Activated naive CD4-positive, alpha-beta T cell treated with anti-CD3 and anti-CD28 coated beads, Interleukin-2, amount 50 U/mL, for 72 hours (primary cell): ENCODE measurements at regions not wholly inside any gene's neighbourhood (a gene's known extent, or its start where the extent isn't known, plus 50 kb on each side); places are given as distances from the start of the nearest gene placed in this dataset.

Experiments
- ATAC-seq, 2 donors: fragments of 150-1000 bp; cut with Tn5 transposase; 2 replicates each; pipeline ENCODE4 v1.10.0; 2021; ENCODE audit warnings: mild to moderate bottlenecking in 2 of 2, moderate library complexity in 2 of 2
- DNase-seq, 2 donors: peaks; one replicate each; pipeline ENCODE4 v3.0.0; 2021 to 2022; ENCODE audit warnings: low spot score in 2 of 2
- H3K27ac Mint-ChIP-seq, 2 donors: one replicate each; pipeline ENCODE4 v1.8.0; 2022; ENCODE audit warnings: mild to moderate bottlenecking in 2 of 2, mixed read lengths in 2 of 2
- H3K36me3 Mint-ChIP-seq, 2 donors: one replicate each; pipeline ENCODE4 v1.8.0; 2022; ENCODE audit warnings: mixed read lengths in 2 of 2
- H3K9me3 Mint-ChIP-seq, 2 donors: one replicate each; pipeline ENCODE4 v1.8.0; 2022; ENCODE audit warnings: mixed read lengths in 2 of 2

DNA sequence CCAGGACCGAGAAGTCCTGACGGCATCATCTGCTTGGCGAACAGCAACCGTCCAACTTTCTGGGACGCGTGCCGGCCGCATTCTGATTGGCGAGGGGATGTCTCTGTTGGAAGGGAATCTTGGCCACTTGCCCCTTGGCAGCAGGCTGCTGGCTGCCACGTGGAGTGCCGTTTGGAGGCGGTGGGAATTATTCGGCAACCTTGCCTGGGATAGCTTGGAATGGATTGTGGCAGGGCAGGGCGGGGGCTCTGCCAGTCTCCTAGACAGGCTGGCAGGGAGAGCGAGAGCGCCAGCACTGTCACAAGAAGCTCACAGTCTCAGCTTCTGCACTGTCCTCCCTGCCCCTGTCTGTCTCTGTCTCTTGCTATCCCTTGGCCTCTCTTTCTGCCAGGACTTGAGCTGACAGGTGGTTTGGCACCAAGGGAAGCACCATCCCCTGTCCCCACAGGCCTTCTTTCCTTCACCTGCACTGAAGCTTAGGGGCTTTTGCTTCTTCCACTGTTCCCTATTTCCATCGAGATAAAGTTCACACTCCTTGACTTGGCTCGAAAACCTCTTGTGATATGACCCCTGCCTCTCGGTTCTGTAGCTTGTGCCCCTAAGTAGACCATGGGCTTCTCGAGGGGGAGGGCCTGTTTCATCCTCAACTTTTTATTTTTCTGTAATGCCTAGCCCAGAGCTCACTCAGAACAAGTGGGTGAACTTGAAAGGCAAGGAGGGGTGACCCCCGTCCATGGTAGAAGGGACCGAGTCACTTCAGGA, 201.9 kb downstream of the PHETA1 start:
- no peak overlapping the region for H3K27ac Mint-ChIP-seq
- no peak for DNase-seq
- no peak for ATAC-seq
- H3K9me3 Mint-ChIP-seq: no peaks in the 10 kb centered on the region
- no peaks in the 10 kb centered on the region for H3K36me3 Mint-ChIP-seq

DNA sequence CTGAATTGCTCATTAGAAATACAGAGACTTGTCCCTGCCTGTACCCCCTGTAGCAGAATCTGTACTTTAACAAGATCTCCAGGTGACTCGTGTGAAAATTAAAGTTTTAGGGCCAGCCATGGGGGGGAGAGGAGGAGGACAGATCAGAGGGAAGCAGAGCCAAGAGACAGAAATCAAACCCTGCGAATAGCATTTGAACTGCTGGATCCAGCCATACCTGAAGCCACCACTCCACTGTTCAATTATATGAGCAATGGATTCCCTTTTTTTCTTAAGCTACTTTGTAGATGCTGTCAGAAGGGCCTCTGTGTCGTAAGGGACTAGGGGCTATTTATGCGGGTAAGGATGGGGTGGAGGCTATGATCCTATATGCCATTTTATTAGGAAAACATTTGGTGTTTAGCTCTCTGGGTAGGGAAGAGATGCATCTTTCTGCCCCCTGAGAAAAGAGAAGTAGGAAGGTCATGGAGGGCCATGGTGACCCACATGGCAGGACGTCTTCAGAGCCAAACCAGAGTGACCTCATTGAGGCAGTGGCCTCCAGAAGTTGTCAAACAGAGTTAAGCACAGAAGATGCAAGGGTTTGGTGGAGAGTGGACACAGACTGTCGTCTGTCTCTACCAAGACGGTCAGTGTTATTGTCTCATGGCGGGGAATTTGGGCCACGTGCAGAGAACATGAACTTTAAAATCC, 203.9 kb downstream of the PHETA1 start:
- Mint-ChIP-seq H3K36me3 (no peaks in the 10 kb centered on the region), H3K9me3 (no peaks in the 10 kb centered on the region), H3K27ac (no peak overlapping the region)
- DNase-seq (no peak), ATAC-seq (no peak)

DNA sequence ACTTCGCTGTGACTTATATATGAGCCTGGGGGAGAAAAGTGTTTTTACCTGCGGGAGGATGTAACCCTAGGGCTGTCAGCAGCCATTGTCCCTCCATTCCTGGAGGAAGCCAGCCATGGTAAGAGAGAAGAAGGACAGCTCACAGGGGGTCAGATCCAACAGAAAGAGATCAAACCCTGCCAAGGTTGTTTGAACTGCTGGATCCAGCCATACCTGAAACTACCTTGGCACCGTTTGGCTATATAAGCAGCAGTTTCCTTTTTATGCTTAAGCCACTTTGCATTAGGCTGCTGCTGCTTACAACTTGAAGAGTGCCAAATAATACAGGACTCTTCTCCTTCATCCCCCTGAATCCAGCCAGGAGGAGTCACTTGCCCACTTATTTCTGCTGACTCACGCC, 205.5 kb downstream of the PHETA1 start:
- no peak for DNase-seq
- H3K27ac Mint-ChIP-seq: no peak overlapping the region
- H3K9me3 Mint-ChIP-seq: no peaks in the 10 kb centered on the region
- no peaks in the 10 kb centered on the region for H3K36me3 Mint-ChIP-seq
- no peak for ATAC-seq

DNA sequence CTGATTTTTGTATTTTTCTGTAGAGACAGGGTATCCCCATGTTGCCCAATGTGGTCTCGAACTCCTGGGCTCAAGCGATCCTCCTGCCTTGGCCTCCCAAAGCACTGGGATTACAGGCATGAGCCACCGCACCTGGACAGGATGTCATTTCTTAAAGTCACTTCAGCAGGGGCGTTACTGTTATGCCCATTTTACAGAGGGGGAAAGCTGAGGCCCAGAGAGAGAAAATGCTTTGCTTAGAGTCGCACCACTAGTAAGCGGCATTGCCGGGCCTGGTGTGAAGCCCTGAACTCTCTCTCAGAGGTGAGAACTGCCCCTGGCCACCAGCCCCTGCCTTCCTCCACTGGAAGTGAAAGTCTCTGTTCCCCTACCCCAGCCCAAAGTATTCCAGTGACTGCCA, 207.0 kb downstream of the PHETA1 start:
- Mint-ChIP-seq H3K9me3 (no peaks in the 10 kb centered on the region), H3K36me3 (no peaks in the 10 kb centered on the region), H3K27ac (no peak overlapping the region)
- no peak for ATAC-seq
- DNase-seq: no peak

DNA sequence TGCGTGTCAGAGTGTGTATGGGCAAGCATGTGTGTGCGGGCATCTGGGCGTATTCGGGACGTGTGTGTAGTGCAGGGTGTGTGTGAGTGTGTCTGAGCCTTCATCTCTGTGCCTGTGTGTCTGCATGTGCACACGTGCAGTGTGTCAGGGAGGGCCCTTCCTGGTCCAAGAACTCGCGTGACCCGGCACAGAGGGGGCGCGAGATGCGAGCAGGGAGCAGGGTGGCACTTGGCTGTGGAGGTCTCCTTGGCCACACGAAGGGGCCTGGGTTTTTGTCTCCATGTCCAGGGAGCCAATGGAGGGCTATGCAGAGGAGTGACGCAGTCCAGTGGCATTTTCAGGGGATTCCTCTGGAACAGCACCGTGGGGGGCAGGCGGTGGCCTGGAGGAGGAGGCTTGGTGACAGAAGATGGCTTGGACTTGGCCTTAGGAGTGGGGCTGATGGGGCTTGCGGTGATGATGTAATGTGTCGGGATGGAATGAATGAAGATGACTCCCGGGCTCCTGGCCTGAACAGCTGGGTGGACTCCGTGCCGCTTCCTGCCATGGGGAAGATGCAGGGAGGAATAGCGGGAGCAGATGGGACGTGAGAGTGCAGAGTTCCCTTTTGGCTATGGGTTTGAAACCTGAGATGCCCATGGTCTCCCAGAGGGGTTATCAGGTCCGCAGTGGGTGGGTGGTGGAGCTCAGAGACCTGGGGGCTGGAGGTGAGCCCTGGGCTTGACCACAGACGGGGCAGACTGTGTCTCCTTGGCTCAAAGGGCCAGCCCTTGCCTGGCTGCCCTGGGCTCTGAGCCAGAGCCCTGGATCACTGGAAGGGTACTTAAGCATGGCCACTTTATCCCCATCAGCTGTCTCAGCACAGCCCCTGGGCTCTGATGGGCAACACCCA, 208.3 kb downstream of the PHETA1 start:
- Mint-ChIP-seq H3K36me3 (no peaks in the 10 kb centered on the region), H3K9me3 (no peaks in the 10 kb centered on the region), H3K27ac (no peak overlapping the region)
- no peak for ATAC-seq
- DNase-seq: no peak

DNA sequence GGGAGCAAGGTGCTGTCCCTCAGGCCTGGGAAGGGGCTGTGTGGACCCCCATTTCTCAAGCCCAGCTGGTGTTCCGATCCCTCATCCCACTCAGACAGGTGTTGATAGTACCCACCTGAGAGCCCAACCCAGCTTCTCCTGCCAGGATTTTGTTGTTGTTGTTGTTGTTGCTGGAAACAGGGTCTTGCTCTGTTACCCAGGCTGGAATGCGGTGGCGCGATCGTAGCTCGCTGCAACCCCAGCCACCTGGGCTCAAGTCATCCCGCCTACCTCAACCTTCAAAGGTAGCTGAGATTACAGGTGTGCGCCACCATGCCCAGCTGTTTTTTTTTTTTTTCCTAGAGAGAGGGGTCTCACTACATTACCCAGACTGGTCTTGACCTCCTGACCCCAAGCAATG, 209.9 kb downstream of the PHETA1 start:
- Mint-ChIP-seq H3K9me3 (no peaks in the 10 kb centered on the region), H3K27ac (no peak overlapping the region), H3K36me3 (no peaks in the 10 kb centered on the region)
- DNase-seq (no peak), ATAC-seq (no peak)

DNA sequence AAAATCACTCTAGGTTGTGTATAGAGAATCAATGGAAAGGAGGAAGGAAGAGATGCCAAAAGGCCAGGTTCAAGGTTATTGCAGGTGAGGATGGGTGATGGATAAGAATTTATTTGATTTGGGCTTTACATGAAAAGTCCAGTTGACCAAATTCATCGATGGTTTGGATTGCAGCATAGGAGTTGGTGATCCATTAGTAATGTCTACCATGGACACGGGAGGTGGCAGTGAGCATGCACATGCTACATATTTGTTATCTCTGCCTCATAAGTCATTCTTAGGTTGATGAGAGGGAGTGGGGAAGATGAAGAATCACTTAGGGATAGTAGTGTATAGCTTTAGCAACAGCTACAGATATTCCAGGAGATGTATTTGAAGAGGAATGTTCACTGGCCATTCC, 211.4 kb downstream of the PHETA1 start:
- no peak for ATAC-seq
- no peaks in the 10 kb centered on the region for H3K36me3 Mint-ChIP-seq
- H3K9me3 Mint-ChIP-seq: no peaks in the 10 kb centered on the region
- no peak overlapping the region for H3K27ac Mint-ChIP-seq
- no peak for DNase-seq

DNA sequence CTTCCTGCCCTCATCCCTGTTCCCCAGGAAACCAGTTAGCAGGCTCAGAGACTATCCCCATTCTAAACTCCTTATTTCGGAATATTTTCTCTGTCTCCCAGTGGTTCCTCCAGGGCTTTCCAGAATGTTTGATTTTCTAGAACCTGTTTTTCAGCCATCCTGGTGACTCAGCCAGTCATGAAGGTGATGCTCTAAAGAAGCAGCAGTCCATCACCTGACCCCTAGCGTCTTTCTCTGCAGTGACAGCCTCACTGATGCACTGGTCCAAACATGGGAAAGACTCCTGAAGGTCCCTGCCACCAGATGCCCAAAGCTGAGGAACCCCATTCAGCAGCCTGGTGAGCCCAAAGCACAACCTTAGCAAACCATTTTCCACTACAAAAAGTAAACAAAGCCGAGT, 212.6 kb downstream of the PHETA1 start:
- no peak for DNase-seq
- ATAC-seq: no peak
- Mint-ChIP-seq H3K36me3 (no peaks in the 10 kb centered on the region), H3K27ac (no peak overlapping the region), H3K9me3 (no peaks in the 10 kb centered on the region)

DNA sequence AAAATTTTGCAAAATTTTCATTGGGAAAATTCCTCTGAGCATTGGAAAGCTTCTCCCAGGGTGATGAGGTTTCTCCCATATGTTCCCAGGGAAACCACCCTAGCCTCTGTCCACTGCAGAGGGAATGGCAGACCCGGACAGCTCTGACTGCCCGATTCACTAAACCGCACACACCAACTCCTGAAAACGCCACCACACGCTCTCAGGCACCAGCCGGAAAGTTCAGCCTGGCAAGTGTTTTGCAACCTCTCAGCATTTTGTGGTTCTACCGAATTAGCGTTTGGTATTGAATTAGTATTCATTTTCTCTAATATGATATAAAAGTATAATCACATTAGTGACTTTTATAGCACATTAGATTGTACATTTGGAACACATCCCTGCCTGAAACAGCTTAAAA, 213.4 kb downstream of the PHETA1 start:
- H3K27ac Mint-ChIP-seq: no peak overlapping the region
- H3K36me3 Mint-ChIP-seq: no peaks in the 10 kb centered on the region
- DNase-seq (no peak), ATAC-seq (no peak)
- H3K9me3 Mint-ChIP-seq: no peaks in the 10 kb centered on the region

DNA sequence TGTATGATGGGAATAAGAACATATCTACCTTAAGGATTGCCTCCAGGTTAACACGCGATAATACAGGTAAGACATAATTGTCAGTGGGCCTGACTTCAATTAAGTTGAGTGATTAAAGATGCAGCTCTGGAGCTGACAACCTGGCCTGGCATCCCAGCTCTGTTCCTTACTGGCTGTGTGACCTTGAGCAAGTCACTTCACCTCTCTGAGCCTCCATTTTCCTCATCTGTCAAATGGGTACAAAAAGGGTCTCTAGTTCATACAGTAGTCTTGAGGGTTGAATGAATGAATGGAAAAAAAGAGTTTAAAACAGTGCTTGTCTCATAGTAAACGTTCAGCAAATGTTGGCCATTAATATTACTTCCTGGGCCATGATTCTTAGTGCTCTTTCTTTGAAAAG, 213.9 kb downstream of the PHETA1 start:
- Mint-ChIP-seq H3K36me3 (no peaks in the 10 kb centered on the region), H3K27ac (no peak overlapping the region), H3K9me3 (no peaks in the 10 kb centered on the region)
- ATAC-seq (no peak), DNase-seq (no peak)

DNA sequence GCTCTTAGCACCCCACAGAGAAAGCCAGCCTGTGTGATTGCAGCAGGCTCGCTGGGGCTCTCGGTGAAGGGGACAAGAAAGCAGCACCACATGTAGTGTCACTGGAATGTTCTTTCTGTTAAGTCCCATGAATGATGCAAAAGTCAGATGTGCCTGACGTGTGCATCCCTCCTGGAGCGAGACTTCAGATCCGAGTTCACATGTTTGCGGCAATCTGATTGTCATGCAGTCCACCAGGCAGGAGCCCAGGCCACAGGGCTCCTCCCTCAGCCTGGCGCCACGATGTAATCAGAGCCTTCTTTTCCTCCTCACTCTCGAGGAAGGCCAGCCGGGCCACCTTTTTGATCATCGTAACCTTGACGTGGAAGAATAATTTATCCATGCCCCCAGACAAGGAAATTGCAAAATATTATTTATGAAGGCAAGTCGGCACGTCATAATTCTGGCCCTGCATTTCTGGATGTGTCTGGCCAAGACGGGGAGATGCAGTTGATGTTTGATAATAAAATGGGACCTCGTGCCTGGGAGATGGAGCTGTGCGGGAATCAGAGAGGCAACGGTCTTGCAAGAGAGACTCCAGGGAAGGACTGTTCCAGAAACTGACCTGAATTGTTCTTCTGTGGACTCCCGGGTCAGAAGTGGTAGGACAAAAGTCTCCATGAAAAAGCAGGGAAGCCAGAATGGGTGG, 214.6 kb downstream of the PHETA1 start:
- DNase-seq (no peak), ATAC-seq (no peak)
- Mint-ChIP-seq H3K36me3 (no peaks in the 10 kb centered on the region), H3K9me3 (no peaks in the 10 kb centered on the region), H3K27ac (no peak overlapping the region)

DNA sequence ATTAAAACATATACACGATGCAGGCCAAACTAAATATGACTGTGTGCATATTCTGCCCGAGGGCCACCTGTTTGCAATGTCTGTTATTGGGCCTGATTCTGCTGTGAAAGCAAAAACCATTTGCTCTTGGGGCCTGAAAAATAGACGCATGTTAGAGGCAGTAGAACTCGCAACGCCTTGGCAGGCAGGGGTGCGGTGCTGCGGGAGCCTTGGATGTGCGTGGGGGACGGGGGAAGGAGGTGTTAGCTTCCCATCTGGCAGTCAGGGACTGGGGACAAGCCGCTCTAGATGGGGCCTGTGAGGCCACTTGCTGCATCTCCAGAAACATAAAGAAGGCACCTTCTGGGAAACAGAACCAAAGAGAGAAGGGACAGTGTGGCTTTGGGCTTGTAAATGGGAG, 216.3 kb downstream of the PHETA1 start:
- DNase-seq (no peak), ATAC-seq (no peak)
- H3K27ac Mint-ChIP-seq: no peak overlapping the region
- H3K36me3 Mint-ChIP-seq: no peaks in the 10 kb centered on the region
- no peaks in the 10 kb centered on the region for H3K9me3 Mint-ChIP-seq

DNA sequence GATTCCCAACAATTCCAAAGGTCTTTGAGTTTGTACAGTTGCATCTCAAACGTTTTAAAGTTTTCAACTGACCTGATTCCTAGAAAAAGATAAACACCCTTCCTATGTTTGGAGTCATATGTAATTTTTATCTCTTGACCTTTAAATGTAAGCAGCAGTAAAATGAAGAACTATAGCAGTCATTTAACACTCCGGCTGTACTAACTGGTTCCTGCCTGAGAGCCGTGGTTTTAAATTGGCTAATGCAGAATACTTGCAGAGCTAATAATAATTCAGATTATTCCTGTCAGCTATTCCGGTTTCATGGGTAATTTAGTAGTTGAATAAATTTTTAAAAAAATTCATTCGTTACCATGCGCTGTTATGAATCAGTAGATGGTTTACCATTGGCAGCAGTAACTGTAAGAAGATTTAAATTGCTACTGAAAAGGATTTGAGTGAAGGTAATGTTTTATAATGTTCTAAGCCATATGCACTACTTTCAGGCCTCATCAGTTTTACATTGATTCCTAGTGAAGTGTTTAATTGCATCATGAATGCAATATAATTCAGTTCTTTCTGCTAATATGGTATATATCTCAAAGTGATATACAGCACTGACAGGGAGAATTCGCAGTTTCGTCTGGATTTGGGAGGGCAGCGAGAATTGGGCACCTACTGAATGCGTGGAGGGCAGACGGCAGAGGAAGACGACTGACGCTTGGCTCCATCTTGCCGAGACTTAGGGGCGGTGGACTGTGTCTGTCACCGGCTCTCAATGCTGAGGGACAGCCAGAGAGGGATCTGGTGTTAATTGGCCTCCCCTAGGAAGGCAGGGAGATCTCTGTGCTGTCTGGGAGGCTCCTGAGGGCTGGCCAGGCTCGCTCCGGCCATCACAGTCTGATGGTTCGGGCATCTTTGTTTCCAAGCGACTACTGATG, 217.7 kb downstream of the PHETA1 start:
- Mint-ChIP-seq H3K9me3 (no peaks in the 10 kb centered on the region), H3K27ac (no peak overlapping the region), H3K36me3 (no peaks in the 10 kb centered on the region)
- no peak for DNase-seq
- ATAC-seq: no peak

DNA sequence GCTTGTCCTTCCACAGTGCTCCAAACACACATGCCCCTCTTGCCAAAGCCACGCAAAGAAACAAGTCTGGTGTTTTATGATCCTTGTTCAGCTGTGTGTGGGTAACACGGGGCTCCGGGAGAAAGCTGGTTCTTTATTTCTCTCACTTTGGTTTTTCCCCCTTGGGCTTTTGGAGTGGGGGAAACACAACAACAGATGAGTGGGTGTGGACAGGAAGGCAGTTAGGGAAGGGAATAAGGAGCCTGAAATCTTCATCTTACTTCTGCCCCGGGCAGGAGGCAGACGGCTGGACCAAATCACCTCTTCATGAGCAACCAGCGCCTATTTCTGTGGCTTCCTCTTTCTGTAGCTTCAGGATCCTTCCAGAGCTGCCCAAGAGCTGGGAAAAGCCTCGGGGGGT, 218.5 kb downstream of the PHETA1 start:
- Mint-ChIP-seq H3K9me3 (no peaks in the 10 kb centered on the region), H3K36me3 (no peaks in the 10 kb centered on the region), H3K27ac (no peak overlapping the region)
- ATAC-seq (no peak), DNase-seq (no peak)

DNA sequence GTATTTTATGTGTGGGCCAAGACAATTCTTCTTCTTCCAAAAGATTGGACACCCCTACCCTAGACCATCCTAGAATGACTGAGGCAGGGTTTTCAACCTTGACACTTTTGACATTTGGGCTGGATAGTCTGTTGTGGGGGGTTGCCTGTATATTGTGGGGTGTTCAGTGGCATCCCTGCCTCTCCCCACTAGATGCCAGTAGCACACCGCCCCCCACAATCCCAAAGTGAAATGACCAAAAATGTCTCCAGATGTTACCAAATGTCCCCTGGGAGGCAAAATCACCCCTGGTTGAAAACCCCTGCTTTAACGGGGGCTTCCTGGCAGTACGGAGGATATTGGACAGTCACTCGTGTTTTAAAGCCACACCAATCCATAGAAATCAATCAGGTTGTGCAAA, 219.6 kb downstream of the PHETA1 start:
- H3K9me3 Mint-ChIP-seq: no peaks in the 10 kb centered on the region
- DNase-seq (no peak), ATAC-seq (no peak)
- H3K36me3 Mint-ChIP-seq: no peaks in the 10 kb centered on the region
- H3K27ac Mint-ChIP-seq: no peak overlapping the region

DNA sequence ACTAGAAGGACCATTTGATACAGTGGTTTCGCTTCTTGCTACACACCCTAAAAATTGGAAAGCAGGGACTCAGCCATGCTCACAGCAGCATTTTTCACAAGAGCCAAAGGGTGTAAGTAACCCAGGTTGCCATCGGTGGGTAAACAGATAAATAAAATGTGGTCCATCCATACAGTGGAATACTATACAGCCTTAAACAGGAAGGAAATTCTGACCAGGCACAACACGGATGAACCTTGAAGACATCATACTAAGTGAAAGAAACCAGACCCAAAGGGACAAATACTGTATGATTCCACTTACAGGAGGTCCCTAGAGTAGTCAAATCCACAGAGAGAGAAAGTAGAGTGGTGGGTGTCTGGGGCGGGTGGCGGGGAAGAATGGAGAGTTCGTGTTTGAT, 220.9 kb downstream of the PHETA1 start:
- Mint-ChIP-seq H3K9me3 (no peaks in the 10 kb centered on the region), H3K36me3 (no peaks in the 10 kb centered on the region), H3K27ac (no peak overlapping the region)
- ATAC-seq (no peak), DNase-seq (no peak)
